Cardiac muscle cell (in vitro differentiated cells and primary cell): ENCODE measurements at regions not wholly inside any gene's neighbourhood (a gene's known extent, or its start where the extent isn't known, plus 50 kb on each side); places are given as distances from the start of the nearest gene placed in this dataset.
A peak's percentile ranks its signal among the peaks of the same experiment; 100 is the strongest.
"Not testable (repeated sequence)": the region's sequence is repeated elsewhere in the genome, so short reads cannot be mapped to it uniquely, and the experiment has no call there.

Experiments
- DNase-seq, 2 donors: peaks; one replicate each; pipeline versions ENCODE4 v3.0.0 to v3.0.0-alpha.2; 2010 to 2017; ENCODE audit warnings: low read depth in 1 of 2, low spot score in 1 of 2
- H3K27ac ChIP-seq: fragments of 200-600 bp; sonication (generic); 2 replicates; pipeline ENCODE4 v1.5.1; 2016
- H3K27me3 ChIP-seq: fragments of 200-600 bp; sonication (generic); 2 replicates; pipeline ENCODE4 v1.6.0; 2016; ENCODE audit warnings: control low read depth
- H3K36me3 ChIP-seq: fragments of 200-600 bp; sonication (generic); 2 replicates; pipeline ENCODE4 v1.5.1; 2016; ENCODE audit warnings: control low read depth
- H3K4me1 ChIP-seq: fragments of 200-600 bp; sonication (generic); 2 replicates; pipeline ENCODE4 v1.8.1; 2017; ENCODE audit warnings: low read depth, mild to moderate bottlenecking, mixed run types
- H3K4me3 ChIP-seq: fragments of 200-600 bp; sonication (generic); 2 replicates; pipeline ENCODE4 v1.5.1; 2016; ENCODE audit warnings: mild to moderate bottlenecking
- H3K9me3 ChIP-seq: fragments of 200-600 bp; sonication (generic); 2 replicates; pipeline ENCODE4 v1.5.1; 2017; ENCODE audit warnings: low read depth, mild to moderate bottlenecking, control low read depth
- CTCF ChIP-seq: IDR thresholded peaks from 2 replicates; pipeline ENCODE4 v1.5.1; 2012; ENCODE audit warnings: low read depth, mild to moderate bottlenecking, low read length

GRCh38 chr17:15802917-15803316 lies 70.8 kb downstream of the TBC1D26 start:
- H3K9me3 ChIP-seq, result not testable (repeated sequence)

GRCh38 chr17:15806825-15807224 lies 74.7 kb downstream of the TBC1D26 start:
- DNase-seq, H3K4me3 ChIP-seq, H3K27me3 ChIP-seq, H3K9me3 ChIP-seq, H3K4me1 ChIP-seq, H3K36me3 ChIP-seq, H3K27ac ChIP-seq: not testable (repeated sequence)

More at GRCh38 chr17:15802917-15803316, 70.8 kb downstream of the TBC1D26 start:
- not testable (repeated sequence) for H3K27me3 ChIP-seq, H3K4me3 ChIP-seq, H3K36me3 ChIP-seq, H3K4me1 ChIP-seq, DNase-seq, H3K27ac ChIP-seq

GRCh38 chr17:15813388-15813787 lies 81.3 kb downstream of the TBC1D26 start:
- not testable (repeated sequence) for DNase-seq, H3K36me3 ChIP-seq, H3K27ac ChIP-seq, H3K27me3 ChIP-seq, H3K4me3 ChIP-seq, H3K4me1 ChIP-seq, H3K9me3 ChIP-seq

- H3K4me1 ChIP-seq, H3K27ac ChIP-seq, H3K27me3 ChIP-seq, H3K9me3 ChIP-seq, H3K36me3 ChIP-seq, H3K4me3 ChIP-seq: not testable (repeated sequence)
- DNase-seq, result peak in 1 of 2 donors; percentile 9
These were observed 81.9 kb downstream of the TBC1D26 start for GRCh38 chr17:15814003-15814402.

- not testable (repeated sequence) for DNase-seq, H3K4me3 ChIP-seq, H3K4me1 ChIP-seq, H3K9me3 ChIP-seq, H3K36me3 ChIP-seq, H3K27me3 ChIP-seq, H3K27ac ChIP-seq
These were observed 85.8 kb downstream of the TBC1D26 start for GRCh38 chr17:15817861-15818260.

GRCh38 chr17:15822280-15822679 lies 90.2 kb downstream of the TBC1D26 start:
- H3K36me3 ChIP-seq, DNase-seq, H3K4me1 ChIP-seq, H3K27me3 ChIP-seq, H3K4me3 ChIP-seq, H3K27ac ChIP-seq, H3K9me3 ChIP-seq: not testable (repeated sequence)

GRCh38 chr17:15828727-15829314 lies 96.7 kb downstream of the TBC1D26 start:
- H3K27ac ChIP-seq, result not testable (repeated sequence)
- TF ChIP-seq CTCF, result peak; percentile 71

GRCh38 chr17:15830221-15830620 lies 98.1 kb downstream of the TBC1D26 start:
- H3K4me3 ChIP-seq, DNase-seq, H3K27ac ChIP-seq, H3K4me1 ChIP-seq, H3K27me3 ChIP-seq, H3K9me3 ChIP-seq, H3K36me3 ChIP-seq: not testable (repeated sequence)

More at GRCh38 chr17:15828727-15829314, 96.7 kb downstream of the TBC1D26 start:
- peak; percentile 77 to 83 for DNase-seq
- H3K4me3 ChIP-seq, H3K9me3 ChIP-seq, H3K27me3 ChIP-seq, H3K4me1 ChIP-seq, H3K36me3 ChIP-seq: not testable (repeated sequence)

- peak in 1 of 2 donors; percentile 28 for DNase-seq
- H3K36me3 ChIP-seq, H3K27me3 ChIP-seq, H3K4me3 ChIP-seq, H3K27ac ChIP-seq, H3K9me3 ChIP-seq, H3K4me1 ChIP-seq: not testable (repeated sequence)
These were observed 99.1 kb downstream of the TBC1D26 start for GRCh38 chr17:15831182-15831581.

GRCh38 chr17:15832921-15833480 lies 100.9 kb downstream of the TBC1D26 start:
- H3K27ac ChIP-seq, H3K4me1 ChIP-seq, H3K27me3 ChIP-seq, H3K36me3 ChIP-seq, DNase-seq, H3K9me3 ChIP-seq, H3K4me3 ChIP-seq: not testable (repeated sequence)

GRCh38 chr17:15833890-15834289 lies 101.8 kb downstream of the TBC1D26 start:
- not testable (repeated sequence) for H3K36me3 ChIP-seq, H3K27me3 ChIP-seq, H3K27ac ChIP-seq, H3K9me3 ChIP-seq, H3K4me3 ChIP-seq, H3K4me1 ChIP-seq, DNase-seq

- not testable (repeated sequence) for H3K4me3 ChIP-seq, H3K4me1 ChIP-seq, DNase-seq, H3K27ac ChIP-seq, H3K9me3 ChIP-seq, H3K27me3 ChIP-seq, H3K36me3 ChIP-seq
These were observed 103.4 kb downstream of the TBC1D26 start for GRCh38 chr17:15835481-15835880.

GRCh38 chr17:15836249-15836982 lies 104.3 kb downstream of the TBC1D26 start:
- not testable (repeated sequence) for H3K4me1 ChIP-seq, DNase-seq

More at GRCh38 chr17:15836249-15836982, 104.3 kb downstream of the TBC1D26 start:
- H3K4me3 ChIP-seq, H3K9me3 ChIP-seq, H3K27me3 ChIP-seq, H3K27ac ChIP-seq, H3K36me3 ChIP-seq: not testable (repeated sequence)
